Heart right ventricle (tissue), 16 donors: ENCODE measurements at regions not wholly inside any gene's neighbourhood (a gene's known extent, or its start where the extent isn't known, plus 50 kb on each side); places are given as distances from the start of the nearest gene placed in this dataset.

Source experiments
- ATAC-seq, 8 donors: fragments of 200-7000 bp; cut with Tn5 transposase; one replicate each; pipeline ENCODE4 v1.9.1; 2020; ENCODE audit warnings: mild to moderate bottlenecking in 8 of 8, moderate library complexity in 8 of 8, moderate number of reproducible peaks in 1 of 8
- DNase-seq, 2 donors: peaks; one replicate each; pipeline ENCODE4 v3.0.0-alpha.2; 2020
- H3K27ac ChIP-seq, 10 donors: fragments of 200-600 bp; sonication (generic) in 2 of 10; one replicate each; pipeline versions ENCODE4 v1.5.0 to v1.8.0; 2020 to 2022; ENCODE audit warnings: mild to moderate bottlenecking in 3 of 10
- H3K27me3 ChIP-seq, 7 donors: fragments of 200-600 bp; one replicate each; pipeline ENCODE4 v1.8.0; 2021 to 2022; ENCODE audit warnings: mild to moderate bottlenecking in 2 of 7
- H3K36me3 ChIP-seq, 9 donors: fragments of 200-600 bp; sonication (generic) in 1 of 9; one replicate each; pipeline versions ENCODE4 v1.5.0 to v1.8.0; 2020 to 2022; ENCODE audit warnings: mild to moderate bottlenecking in 2 of 9
- H3K4me1 ChIP-seq, 9 donors: fragments of 200-600 bp; sonication (generic) in 1 of 9; one replicate each; pipeline versions ENCODE4 v1.5.0 to v1.8.0; 2020 to 2022; ENCODE audit warnings: mild to moderate bottlenecking in 4 of 9
- H3K4me3 ChIP-seq, 10 donors: fragments of 200-600 bp; sonication (generic) in 2 of 10; one replicate each; pipeline versions ENCODE4 v1.5.0 to v1.8.0; 2020 to 2022; ENCODE audit warnings: mild to moderate bottlenecking in 7 of 10, moderate library complexity in 2 of 10
- H3K9me3 ChIP-seq, 11 donors: fragments of 200-600 bp in 10 of 11; sonication (generic) in 2 of 11; one replicate each; pipeline versions ENCODE4 v1.5.0 to v1.8.0; 2013 to 2022; ENCODE audit warnings: mild to moderate bottlenecking in 2 of 11, control low read depth in 1 of 11, moderate library complexity in 1 of 11
- WGBS, 2 donors: extraction: QIAGEN DNeasy Blood & Tissue Kit; methylation state at CpG; one replicate each; pipeline ENCODE4 v1.1.7; 2013; ENCODE audit warnings: inconsistent platforms in 1 of 2; 5-methylcytosine and 5-hydroxymethylcytosine counted together
- intact Hi-C, 10 donors: fragments of 100-400 bp; cut with DNase I; formaldehyde crosslinking; loops; one replicate each; pipeline versions ENCODE4 v1.11.1 to v1.14.2; 2022
- TF ChIP-seq, protein P1 (sequence below), 9 donors: fragments of 200-600 bp; sonication (generic) in 2 of 9; IDR thresholded peaks; one replicate each; pipeline versions ENCODE4 v1.5.0 to v1.8.0; 2021 to 2022; ENCODE audit warnings: antibody characterized with exemption in 9 of 9, mild to moderate bottlenecking in 5 of 9, moderate library complexity in 1 of 9
- donor health status: Arrhythmogenic right ventricular cardiomyopathy.
- donor health status: ischemic (EF 13 %, LVEDD 7.1; RV severe dilation, severe dysfunction).
- donor health status: healthy with polysubstance abuse.
- donor health status: DM: no; HTN: yes; CAD: no.
- donor health status: DM: no; HTN: no; CAD: no.
- donor health status: ischemic (EF 25% LVEDD 6.9; RV normal size, moderate dysfunction).
- donor health status: ischemic (EF 25% LVEDD 5.7; RV mildly dilated, moderate dysfunction).
- donor health status: healthy.
- donor health status: DM: yes; HTN: yes; CAD: no.
- donor health status: Ischemic cardiomyopathy.
- donor health status: ischemic (EF 35%, LVEDD 5.7; RV mildly dilated, moderate dysfunction).
- donor health status: nonischemic (EF 11% LVEDD 7.7; RV severe dilation, severe dysfunction).
- donor health status: DM: yes; HTN: yes; CAD: no.
- donor health status: PGD.
- donor health status: ischemic (EF 29% LVEDD 5.4; RV normal size, mild dysfunction).
- donor health status: nonischemic (EF 23%, LVEDD 6.1; RV moderate dilation, normal function).

DNA sequence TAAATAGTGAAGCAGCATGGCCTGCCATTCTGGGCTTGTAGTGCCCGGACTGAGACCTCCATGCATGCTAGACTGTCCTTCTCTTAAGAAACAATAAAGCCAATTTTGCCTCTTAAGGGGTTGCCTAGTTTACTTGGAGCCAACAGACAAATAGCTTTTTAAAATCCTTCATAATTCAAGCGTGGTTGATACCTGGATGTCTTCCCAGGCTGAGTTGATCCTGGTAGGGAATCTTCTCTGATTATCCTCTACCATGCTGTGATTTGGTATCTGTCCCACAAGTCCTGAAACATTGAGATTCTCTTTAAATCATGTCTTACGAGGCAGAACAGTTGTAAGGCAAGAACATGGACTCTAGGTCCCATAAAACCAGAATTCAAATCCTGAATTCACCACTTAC, 359.6 kb upstream of the CCL2 start:
- H3K9me3 ChIP-seq: no peaks in the 10 kb centered on the region
- peaks cover 0 to 53% (median 13%) of the 10 kb centered on the region in 7 donors for H3K27me3 ChIP-seq
- ATAC-seq (no peak), DNase-seq (no peak)
- WGBS, 2 donors: 77 to 88% methylated on average over 3 of the region's 3 CpGs
- no peak overlapping the region for H3K27ac ChIP-seq
- TF ChIP-seq, protein P1, sequence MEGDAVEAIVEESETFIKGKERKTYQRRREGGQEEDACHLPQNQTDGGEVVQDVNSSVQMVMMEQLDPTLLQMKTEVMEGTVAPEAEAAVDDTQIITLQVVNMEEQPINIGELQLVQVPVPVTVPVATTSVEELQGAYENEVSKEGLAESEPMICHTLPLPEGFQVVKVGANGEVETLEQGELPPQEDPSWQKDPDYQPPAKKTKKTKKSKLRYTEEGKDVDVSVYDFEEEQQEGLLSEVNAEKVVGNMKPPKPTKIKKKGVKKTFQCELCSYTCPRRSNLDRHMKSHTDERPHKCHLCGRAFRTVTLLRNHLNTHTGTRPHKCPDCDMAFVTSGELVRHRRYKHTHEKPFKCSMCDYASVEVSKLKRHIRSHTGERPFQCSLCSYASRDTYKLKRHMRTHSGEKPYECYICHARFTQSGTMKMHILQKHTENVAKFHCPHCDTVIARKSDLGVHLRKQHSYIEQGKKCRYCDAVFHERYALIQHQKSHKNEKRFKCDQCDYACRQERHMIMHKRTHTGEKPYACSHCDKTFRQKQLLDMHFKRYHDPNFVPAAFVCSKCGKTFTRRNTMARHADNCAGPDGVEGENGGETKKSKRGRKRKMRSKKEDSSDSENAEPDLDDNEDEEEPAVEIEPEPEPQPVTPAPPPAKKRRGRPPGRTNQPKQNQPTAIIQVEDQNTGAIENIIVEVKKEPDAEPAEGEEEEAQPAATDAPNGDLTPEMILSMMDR (IDR thresholded peaks at IDR 0.05): no peak
- intact Hi-C loops: no loop called here
- no peaks in the 10 kb centered on the region for H3K36me3 ChIP-seq
- H3K4me3 ChIP-seq: no peak overlapping the region
- H3K4me1 ChIP-seq: no peaks in the 10 kb centered on the region

DNA sequence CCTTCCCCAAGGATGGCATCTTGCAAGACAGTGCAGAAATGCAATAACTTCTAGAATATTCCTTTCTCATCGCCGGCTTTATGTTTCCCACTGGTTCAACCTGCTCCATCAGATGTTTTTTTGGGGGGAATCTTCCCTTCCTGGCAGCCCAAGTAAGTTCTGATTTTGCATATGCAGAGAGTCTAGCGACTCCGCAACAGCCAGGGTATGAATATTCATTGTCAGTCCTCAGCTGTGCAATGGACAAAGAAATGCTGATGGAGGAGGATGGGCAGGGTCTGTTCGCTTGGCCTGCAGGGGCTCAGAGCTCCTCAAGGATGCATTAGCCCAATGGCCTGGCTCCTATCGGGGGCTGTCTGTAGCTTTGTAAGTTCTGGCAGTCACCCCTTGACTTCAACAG, 358.8 kb upstream of the CCL2 start:
- H3K36me3 ChIP-seq: no peaks in the 10 kb centered on the region
- H3K9me3 ChIP-seq: no peaks in the 10 kb centered on the region
- H3K27ac ChIP-seq: no peak overlapping the region
- no peak for ATAC-seq
- H3K4me1 ChIP-seq: no peaks in the 10 kb centered on the region
- H3K4me3 ChIP-seq: no peak overlapping the region
- no peak for DNase-seq
- 60 to 62% methylated on average over 6 of the region's 6 CpGs for WGBS, 2 donors
- intact Hi-C loops: no loop called here
- peaks cover 0 to 60% (median 13%) of the 10 kb centered on the region in 7 donors for H3K27me3 ChIP-seq
- TF ChIP-seq, protein P1 (IDR thresholded peaks at IDR 0.05): no peak

DNA sequence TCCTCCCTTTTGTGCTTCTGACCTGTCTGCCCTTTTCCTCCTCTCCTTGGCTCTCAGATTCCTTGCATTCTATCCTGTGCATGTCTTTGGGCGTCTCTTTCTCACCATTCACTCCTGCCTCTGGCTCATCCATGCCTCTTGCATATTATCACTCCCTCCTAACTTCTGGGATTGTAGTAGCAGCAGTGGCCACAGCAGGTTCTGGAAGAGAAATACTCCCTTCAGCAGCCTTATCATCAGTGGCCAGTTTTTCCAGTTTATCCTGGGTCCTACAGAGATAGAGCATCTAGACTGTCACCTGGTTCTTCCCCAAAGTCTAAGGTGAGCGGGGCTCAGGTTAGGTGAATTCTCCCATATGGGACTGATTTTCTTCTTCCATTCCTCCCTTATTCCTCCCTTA, 354.0 kb upstream of the CCL2 start:
- Histone ChIP-seq H3K27me3 (peaks cover 0 to 44% (median 12%) of the 10 kb centered on the region in 7 donors), H3K36me3 (no peaks in the 10 kb centered on the region), H3K4me1 (no peaks in the 10 kb centered on the region), H3K27ac (no peak overlapping the region), H3K9me3 (no peaks in the 10 kb centered on the region), H3K4me3 (no peak overlapping the region)
- TF ChIP-seq, protein P1 (IDR thresholded peaks at IDR 0.05): no peak
- intact Hi-C loops: loop anchor here in 1 of 10 donors (10.0 kb wide), 1 partner anchor 824 kb away; no protein-coding TSS in a partner anchor
- ATAC-seq: no peak
- WGBS, 2 donors: 69 to 71% methylated on average over 2 of the region's 2 CpGs
- no peak for DNase-seq

DNA sequence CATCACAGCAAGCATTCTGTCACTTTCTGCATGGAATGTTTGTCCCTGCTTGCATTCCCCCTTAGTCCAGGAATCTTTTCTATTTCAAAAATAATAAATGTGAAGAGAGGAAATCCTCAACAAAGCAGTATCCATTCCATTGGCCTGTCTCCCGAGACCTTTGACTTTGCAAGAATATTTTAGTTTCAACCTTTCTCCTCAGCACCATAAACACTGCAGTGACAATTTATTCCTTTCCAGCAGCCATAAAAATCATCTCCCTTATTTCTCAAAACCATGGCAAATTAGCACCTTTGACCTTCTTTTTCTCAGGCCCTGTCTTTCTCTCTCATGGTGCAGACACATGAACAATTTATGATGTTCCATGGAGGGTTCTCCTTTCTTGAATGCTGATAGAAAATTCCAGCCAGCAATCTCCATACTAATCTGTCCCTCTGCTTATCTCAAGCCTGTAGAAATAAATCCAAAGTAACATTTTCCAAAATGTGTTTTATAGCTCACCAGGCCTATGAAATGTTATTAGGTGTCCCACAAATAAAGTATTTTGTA, 352.1 kb upstream of the CCL2 start:
- Histone ChIP-seq H3K36me3 (no peaks in the 10 kb centered on the region), H3K27ac (no peak overlapping the region), H3K27me3 (peaks cover 0 to 36% (median 0%) of the 10 kb centered on the region in 7 donors), H3K4me1 (no peaks in the 10 kb centered on the region), H3K9me3 (no peaks in the 10 kb centered on the region), H3K4me3 (no peak overlapping the region)
- TF ChIP-seq, protein P1 (IDR thresholded peaks at IDR 0.05): no peak
- no peak for ATAC-seq
- intact Hi-C loops: loop anchor here in 1 of 10 donors (10.0 kb wide), 1 partner anchor 822 kb away; no protein-coding TSS in a partner anchor
- 77 to 86% methylated on average over 1 of the region's 1 CpG for WGBS, 2 donors
- no peak for DNase-seq
